ENCODE measurements at regions not wholly inside any gene's neighbourhood (a gene's known extent, or its start where the extent isn't known, plus 50 kb on each side); places are given as distances from the start of the nearest gene placed in this dataset.

GRCh38 chr14:104344818-104345620, 206.6 kb downstream of the KIF26A start:
- DNase-seq: no peak

GRCh38 chr14:104345621-104346462, 207.5 kb downstream of the KIF26A start:
- no peak for DNase-seq

- no peak for DNase-seq
Observed at GRCh38 chr14:104346608-104347007, 208.2 kb downstream of the KIF26A start.

- no peak for DNase-seq
Observed at GRCh38 chr14:104348741-104349140, 210.4 kb downstream of the KIF26A start.

GRCh38 chr14:104349950-104350349, 211.6 kb downstream of the KIF26A start:
- DNase-seq: no peak

DNA sequence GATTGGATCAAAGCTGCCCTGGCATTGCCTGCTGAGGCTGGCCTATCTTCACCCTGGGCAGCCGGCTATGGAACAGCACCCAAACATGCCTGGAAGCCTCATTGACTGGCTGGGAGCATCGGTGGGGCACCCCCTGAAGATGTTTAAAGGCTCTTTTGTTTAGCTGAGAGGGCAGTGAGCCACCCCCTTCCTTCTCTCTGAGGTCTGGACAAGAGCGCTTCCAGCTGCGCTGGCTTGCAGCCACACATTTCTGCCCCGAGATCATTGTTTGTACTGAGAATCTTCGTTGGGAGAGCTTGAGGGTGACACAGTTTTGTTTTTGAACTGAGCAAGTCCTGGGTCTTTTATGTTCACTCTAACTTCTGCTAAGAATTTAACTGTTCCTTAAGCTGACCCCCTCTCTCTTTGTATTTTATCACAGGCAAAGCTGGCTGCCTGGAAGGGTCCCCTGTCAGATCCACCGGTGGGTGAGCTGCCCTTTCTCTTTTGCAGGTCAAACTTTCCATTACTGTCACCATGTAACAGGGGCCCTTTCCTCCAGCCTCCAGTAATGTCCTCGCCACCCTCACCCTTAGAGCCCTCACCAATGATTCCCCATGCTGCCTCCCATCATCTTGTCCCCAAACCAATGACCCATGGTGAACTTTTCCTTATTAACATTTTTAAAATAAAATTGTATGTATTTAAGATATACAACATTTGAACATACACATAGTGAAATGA, 212.2 kb downstream of the KIF26A start:
- no peak for DNase-seq

DNA sequence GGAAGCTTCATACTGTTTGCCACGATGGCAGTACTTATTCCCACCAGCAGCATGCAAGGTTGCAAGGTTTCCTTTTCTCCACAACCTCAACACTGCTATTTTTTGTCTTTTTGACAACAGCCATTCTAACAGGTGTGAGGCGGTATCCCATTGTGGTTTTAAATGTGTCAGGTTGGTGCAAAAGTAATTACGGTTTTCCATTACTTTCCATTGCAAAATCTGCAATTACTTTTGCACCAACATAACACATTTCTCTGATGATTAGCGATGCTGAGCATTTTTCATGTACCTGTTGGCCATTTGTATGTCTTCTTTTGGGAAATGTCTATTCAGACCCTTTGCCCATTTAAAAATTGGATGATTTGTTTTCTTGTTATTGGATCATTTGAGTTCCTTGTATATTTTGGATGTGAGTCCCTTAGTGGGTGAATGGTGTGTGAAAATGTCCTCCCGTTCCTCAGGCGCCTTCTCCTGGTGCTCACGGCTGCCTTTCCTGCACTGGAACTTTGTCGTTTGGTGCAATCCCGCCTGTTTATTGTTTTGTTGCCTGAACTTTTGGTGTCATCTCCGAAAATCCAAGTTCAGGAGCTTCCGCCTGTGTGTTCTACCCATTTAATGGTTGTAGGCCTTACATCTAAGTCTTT, 213.6 kb downstream of the KIF26A start:
- no peak for DNase-seq

DNA sequence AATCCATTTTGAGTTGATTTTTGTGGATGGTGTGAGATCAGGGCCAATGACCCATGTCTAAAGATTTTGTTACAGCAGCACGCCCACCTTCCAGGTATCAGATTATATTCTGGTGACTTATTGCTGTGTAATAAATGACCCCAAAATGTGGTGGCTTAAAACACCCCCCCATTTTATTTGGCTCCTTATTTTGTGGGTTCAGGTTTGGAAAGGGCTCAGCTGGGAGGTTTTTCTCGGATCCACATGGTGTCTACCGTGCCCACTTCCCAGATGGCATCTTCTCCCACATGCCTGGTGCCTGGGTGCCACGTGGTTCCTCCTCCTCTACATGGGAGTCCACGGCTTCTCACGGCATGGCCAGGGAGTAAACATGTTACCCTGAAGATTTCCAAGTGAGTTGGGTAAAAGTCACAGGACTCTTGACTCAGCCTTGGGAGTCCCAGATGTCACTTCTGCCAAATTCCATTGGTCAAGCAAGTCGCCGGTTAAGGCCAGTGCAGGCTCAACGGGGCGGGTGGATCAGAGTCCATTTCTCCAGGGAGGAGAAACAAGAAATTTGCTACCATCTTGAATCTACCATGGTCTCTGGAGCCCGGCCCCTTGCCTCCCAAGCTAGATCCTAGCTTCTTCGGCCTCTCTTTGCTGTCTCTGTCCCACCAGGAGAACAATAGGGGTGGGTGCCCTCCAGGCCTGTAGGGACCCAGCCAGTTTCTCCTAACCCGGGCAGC, 214.3 kb downstream of the KIF26A start:
- no peak for DNase-seq

DNA sequence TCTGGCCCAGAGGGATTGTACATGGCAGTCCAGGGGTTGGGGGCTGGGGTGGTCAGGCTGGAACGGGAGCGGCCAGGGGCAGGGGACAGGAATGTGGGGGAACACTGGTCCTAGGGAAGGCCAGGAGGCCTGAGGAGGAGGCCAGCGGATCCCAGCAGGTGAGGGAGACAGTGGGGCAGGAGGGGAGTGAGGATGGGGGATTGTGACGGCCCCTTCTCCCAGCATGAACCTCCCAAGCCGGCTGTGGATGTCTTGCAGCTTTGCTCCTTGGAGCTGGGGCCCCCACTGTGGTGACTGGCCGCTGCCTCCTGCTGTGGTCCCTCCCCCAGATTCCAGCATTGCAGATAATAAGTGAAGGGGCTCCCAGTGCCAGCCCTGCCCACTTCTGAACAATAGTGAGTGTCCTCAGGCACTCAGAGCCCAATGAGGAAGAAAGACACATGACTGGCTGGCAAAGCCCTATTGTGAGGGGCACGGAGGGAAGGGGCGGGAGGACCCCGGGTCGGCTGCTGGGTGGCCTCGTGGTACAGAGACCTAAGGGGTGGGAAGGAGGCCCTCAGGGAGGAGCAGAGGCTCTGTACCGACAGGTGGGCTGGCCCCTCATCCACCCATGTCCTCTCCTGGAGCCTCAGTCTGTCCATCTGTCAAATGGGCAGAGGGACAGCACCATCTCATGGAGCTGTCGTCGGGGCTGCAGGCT, 215.0 kb downstream of the KIF26A start:
- no peak for DNase-seq

GRCh38 chr14:104353921-104354701, 215.7 kb downstream of the KIF26A start:
- no peak for DNase-seq

DNA sequence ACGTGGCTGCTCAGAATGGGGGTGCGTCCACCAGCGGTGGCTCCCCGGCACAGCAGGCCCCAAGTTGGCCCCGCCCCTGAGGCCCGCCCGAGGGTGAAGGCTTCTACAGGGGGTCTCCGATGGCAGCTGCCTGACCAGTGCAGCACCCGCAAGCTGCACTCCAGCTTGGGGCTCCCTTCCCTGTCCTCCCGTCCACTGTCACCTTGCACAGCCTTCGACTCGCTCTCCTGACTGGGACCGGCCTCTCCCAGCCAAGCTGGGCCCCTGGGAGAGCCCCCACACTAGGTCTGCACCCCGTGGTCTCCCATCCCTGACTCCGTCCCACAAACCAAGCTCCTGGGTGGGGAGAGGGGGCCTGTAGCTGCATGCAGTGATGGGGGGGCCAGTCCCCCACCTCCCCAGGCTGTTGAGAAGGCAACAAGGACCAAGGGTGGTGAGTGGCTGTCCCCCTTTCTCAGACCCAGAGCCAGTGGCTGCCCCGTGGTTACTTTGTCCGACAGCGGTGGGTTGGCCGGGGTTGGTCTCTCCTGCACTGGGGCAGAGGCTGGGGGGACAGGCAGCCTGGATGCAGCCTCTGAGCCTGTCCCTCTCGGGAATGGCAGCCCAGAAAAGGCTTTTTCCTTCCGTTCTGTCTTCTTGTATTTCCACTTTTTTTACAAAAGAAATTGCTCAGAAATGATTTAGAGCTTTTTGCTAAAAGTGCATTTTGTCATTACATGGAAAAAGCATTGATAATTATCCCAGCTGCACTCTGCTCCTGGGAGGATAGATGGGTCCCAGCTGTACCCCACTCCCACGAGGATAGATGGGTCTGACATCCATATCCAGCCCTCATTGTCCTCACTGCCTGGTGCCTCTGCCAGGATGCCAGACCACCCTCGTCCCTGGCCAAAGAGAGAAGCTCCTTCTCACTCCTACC, 217.0 kb downstream of the KIF26A start:
- no peak for DNase-seq

DNA sequence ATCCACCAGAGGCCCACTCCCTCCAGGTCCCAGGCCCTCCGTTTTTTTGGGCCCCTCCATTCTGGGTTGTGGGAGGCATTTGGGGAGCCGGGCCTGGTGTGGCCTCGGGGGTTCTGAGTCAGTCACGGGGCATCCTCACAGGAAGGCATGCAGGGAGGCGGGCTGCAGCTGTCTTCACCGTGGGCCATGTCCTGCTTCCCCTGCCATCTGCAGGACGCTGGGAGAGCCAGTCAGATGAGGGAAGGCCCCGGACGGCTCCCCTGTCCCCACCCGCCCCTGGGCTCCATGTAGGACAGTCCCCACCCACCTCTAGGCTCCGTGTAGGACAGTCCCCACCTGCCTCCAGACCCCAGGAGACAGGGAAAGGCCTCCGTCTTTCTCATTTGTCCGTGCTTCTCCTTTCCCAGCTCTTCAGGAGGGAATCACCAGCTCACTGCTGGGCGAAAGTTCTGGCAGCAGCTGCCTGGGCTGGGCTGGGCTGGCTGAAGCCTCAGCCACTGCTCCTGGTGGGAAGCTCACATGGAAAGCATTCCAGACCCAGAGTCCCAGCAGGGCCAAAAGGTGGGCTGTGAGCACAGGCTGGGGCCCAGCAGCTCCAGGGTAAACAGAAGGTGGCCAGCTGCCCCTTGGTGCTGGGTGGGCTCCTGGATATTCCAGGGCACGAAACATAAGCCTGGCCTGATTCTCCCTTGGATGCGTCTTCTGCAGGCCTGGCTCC, 217.8 kb downstream of the KIF26A start:
- DNase-seq: no peak

- no peak for DNase-seq
Observed at GRCh38 chr14:104356738-104357688, 218.6 kb downstream of the KIF26A start.

- DNase-seq: no peak
Observed at GRCh38 chr14:104357689-104358527, 219.5 kb downstream of the KIF26A start.

GRCh38 chr14:104358528-104359300, 220.3 kb downstream of the KIF26A start:
- DNase-seq: no peak

All from NCI-H1436 (cell line).